ACC112 (cell line): ENCODE measurements at regions not wholly inside any gene's neighbourhood (a gene's known extent, or its start where the extent isn't known, plus 50 kb on each side); places are given as distances from the start of the nearest gene placed in this dataset.
A peak's percentile ranks its signal among the peaks of the same experiment; 100 is the strongest.

ENCODE experiments used
- H2AFZ ChIP-seq: fragments of 200-600 bp; sonication (generic); one replicate; pipeline ENCODE4 v1.6.0; 2017; ENCODE audit warnings: antibody characterized with exemption, low read length; ENCODE audit not compliant: unreplicated experiment
- H3K27ac ChIP-seq: fragments of 200-600 bp; sonication (generic); 2 replicates; pipeline ENCODE4 v1.5.1; 2014; ENCODE audit warnings: low read depth, mild to moderate bottlenecking, antibody characterized with exemption, low read length, moderate library complexity
- H3K27me3 ChIP-seq: fragments of 200-600 bp; sonication (generic); 2 replicates; pipeline ENCODE4 v1.6.1; 2014; ENCODE audit warnings: mild to moderate bottlenecking, antibody characterized with exemption, low read length, moderate library complexity, mixed read lengths; ENCODE audit not compliant: insufficient read depth
- H3K36me3 ChIP-seq: fragments of 200-600 bp; sonication (generic); 2 replicates; pipeline ENCODE4 v1.6.1; 2016; ENCODE audit warnings: mild to moderate bottlenecking, antibody characterized with exemption, low read length, moderate library complexity, mixed read lengths; ENCODE audit not compliant: insufficient read depth
- H3K4me1 ChIP-seq: fragments of 200-600 bp; sonication (generic); one replicate; pipeline ENCODE4 v1.6.1; 2016; ENCODE audit warnings: low read length, mixed read lengths; ENCODE audit not compliant: insufficient read depth, unreplicated experiment, control insufficient read depth
- H3K4me3 ChIP-seq: fragments of 200-600 bp; sonication (generic); 2 replicates; pipeline ENCODE4 v1.5.1; 2014; ENCODE audit warnings: mild to moderate bottlenecking, low read depth, low read length
- H3K79me2 ChIP-seq: fragments of 200-600 bp; sonication (generic); one replicate; pipeline ENCODE4 v1.6.0; 2016; ENCODE audit warnings: low read length; ENCODE audit not compliant: control insufficient read depth, unreplicated experiment, insufficient read depth

DNA sequence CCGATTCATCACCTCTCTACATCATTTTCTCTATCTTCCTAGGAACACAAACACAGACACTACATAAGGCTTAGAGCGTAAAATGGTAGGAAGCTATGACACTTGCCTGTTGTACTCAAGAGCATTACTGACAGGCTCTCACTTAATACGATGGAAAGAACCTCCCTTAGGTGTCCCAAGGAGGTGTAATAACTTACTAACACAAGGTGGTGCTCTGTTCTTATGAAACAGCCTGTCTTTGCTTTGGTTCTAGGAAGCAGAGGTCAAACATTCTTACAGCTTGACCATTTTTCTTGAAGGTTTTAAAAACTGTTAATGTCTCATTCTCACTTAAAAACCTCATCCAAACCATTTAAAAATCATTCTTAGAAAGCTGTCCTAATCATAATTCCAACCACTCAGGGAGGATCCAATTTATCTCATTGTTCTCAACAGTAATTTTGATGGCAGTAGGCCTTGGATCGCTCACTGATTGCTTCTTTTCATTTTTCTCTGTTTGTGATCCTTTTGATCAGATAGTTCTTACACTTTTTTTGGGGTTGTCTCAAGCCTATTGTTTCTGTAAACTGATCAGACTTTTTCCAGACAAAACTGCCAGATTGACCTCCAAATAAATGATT lies 317.8 kb upstream of the AGTR1 start:
- Histone ChIP-seq H3K4me1 (no peaks in the 10 kb centered on the region), H3K36me3 (no peaks in the 10 kb centered on the region), H3K27ac (no peak overlapping the region), H2AFZ (peak overlapping the region; percentile 47), H3K79me2 (no peaks in the 10 kb centered on the region), H3K4me3 (no peak overlapping the region), H3K27me3 (no peaks in the 10 kb centered on the region)

DNA sequence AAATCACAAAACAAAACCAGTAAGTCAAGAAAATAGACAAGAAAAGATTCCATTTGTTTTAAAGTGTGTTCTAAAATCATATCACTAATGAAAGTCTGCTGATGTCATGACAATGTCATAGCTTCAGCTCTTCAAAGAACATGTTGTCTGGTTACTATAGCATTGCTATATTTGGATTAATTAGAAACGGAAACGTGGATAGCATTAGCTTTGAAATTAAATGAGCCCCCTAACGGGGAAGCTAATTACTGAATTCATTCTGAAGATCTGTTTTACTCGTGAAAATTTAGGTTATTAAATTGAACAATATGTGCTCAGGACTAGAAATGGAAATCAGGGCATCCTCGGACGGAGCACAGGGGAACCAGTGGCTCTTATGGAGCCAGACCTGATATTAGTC lies 316.7 kb upstream of the AGTR1 start:
- no peaks in the 10 kb centered on the region for H3K4me1 ChIP-seq
- peak overlapping the region; percentile 39 for H2AFZ ChIP-seq
- no peak overlapping the region for H3K4me3 ChIP-seq
- H3K27ac ChIP-seq = no peak overlapping the region
- no peaks in the 10 kb centered on the region for H3K36me3 ChIP-seq
- no peaks in the 10 kb centered on the region for H3K27me3 ChIP-seq
- no peaks in the 10 kb centered on the region for H3K79me2 ChIP-seq

DNA sequence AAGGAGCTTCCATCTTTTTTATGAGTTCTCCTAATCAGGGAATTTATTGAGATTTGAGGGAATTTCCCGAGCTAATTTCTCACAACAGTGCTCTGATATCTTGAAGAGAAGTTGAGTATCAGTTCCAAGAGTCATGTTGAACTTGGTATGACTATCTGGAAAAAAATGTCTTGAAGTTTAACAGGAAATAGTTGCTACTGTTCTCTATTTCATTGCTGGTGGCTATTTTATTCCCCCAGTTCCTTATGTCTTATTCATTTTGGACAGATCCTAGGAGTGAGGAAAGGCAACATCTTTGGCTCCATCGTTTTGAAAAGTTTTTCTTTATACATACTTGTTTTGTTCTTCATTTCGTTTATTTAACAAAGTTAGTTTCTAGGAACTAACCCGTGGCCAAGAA lies 307.8 kb upstream of the AGTR1 start:
- Histone ChIP-seq H2AFZ (no peak overlapping the region), H3K4me1 (peaks cover 15% of the 10 kb centered on the region), H3K36me3 (no peaks in the 10 kb centered on the region), H3K27me3 (no peaks in the 10 kb centered on the region), H3K4me3 (no peak overlapping the region), H3K79me2 (no peaks in the 10 kb centered on the region), H3K27ac (no peak overlapping the region; the same call in 1 of the 2 replicates)

DNA sequence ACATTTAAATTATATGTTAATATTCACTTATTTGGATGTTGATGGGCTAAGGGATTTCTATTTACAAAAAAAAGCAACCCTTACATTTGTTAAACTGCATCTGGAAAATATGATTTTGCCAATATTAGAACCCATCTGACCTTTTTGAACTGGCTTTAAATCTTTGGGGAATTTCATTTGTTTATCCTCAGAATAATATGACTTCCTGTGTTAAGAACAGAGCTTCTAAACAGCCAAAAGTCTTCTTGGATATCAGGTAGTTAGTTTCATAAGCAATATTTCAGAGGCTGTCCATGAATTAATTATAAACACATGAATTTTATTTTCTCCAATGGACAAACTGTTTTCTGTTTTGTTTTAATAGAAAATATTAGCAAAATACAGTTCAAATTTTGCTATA lies 301.9 kb upstream of the AGTR1 start:
- H3K27ac ChIP-seq = no peak overlapping the region
- no peak overlapping the region for H2AFZ ChIP-seq
- H3K4me3 ChIP-seq = no peak overlapping the region
- H3K36me3 ChIP-seq = no peaks in the 10 kb centered on the region
- H3K27me3 ChIP-seq = no peaks in the 10 kb centered on the region
- H3K79me2 ChIP-seq = no peaks in the 10 kb centered on the region
- H3K4me1 ChIP-seq = peaks cover 7% of the 10 kb centered on the region

DNA sequence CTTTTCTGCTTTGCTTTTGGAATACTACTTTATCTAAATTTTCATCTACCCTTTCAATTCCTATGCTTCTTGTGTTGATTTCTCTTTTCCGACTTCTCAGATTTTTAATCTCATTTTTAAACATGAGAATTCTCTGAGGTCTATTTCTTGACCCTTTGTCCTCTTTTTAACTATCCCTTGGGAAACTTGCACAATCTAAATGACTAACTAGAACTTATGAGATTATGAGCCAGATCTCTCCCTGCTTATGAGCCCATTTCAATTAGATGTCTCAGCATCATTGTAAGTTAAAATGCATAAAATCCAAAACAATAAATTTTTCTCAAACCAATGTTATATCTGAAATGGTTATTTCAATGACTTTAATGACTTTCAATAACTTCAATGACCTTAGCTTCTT lies 296.9 kb upstream of the AGTR1 start:
- Histone ChIP-seq H3K27me3 (no peaks in the 10 kb centered on the region), H3K79me2 (no peaks in the 10 kb centered on the region), H2AFZ (peak overlapping the region; percentile 79), H3K27ac (no peak overlapping the region), H3K4me1 (peaks cover 8% of the 10 kb centered on the region), H3K4me3 (no peak overlapping the region), H3K36me3 (no peaks in the 10 kb centered on the region)

DNA sequence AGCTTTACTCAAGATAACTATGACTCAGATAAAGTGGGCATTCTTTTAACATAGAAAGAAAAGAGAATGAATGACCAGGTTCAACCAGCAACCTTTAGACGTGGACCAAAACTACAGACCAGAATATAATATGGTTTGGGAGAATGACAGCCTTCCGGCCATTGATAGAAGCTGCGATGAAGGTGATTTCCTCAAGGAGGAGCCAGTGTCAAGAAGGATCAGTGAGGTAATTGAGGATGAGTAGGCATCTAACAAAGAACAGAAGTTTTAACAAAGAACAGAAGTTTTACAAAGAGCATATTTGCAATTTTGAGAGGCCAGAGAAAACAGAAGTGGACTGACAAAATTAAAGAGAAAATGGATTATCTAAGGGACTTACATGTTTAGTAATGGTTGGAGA lies 289.0 kb upstream of the AGTR1 start:
- Histone ChIP-seq H3K4me1 (no peaks in the 10 kb centered on the region), H3K4me3 (no peak overlapping the region), H3K36me3 (no peaks in the 10 kb centered on the region), H3K79me2 (no peaks in the 10 kb centered on the region), H3K27me3 (no peaks in the 10 kb centered on the region), H3K27ac (no peak overlapping the region), H2AFZ (no peak overlapping the region)

DNA sequence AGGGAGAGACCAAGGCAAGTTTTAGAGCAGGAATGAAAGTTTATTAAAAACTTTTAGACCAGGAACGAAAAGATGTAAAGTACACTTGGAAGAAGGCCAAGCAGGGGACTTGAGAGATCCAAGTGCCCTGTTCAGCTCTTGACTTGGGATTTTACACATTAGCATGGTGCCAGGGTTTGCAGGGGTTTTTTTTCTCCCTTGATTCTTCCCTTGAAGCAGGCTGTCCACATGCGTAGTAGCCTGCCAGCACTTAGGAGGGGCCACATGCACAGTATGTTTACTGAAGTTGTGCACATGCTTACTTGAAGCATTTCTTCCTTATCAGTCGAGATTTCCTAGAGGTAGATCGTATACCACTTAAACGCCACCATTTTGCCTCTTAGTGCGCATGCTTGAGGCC lies 277.5 kb upstream of the AGTR1 start:
- H3K27ac ChIP-seq = no peak overlapping the region
- no peaks in the 10 kb centered on the region for H3K27me3 ChIP-seq
- no peaks in the 10 kb centered on the region for H3K4me1 ChIP-seq
- no peaks in the 10 kb centered on the region for H3K79me2 ChIP-seq
- H2AFZ ChIP-seq = no peak overlapping the region
- H3K4me3 ChIP-seq = no peak overlapping the region
- no peaks in the 10 kb centered on the region for H3K36me3 ChIP-seq

DNA sequence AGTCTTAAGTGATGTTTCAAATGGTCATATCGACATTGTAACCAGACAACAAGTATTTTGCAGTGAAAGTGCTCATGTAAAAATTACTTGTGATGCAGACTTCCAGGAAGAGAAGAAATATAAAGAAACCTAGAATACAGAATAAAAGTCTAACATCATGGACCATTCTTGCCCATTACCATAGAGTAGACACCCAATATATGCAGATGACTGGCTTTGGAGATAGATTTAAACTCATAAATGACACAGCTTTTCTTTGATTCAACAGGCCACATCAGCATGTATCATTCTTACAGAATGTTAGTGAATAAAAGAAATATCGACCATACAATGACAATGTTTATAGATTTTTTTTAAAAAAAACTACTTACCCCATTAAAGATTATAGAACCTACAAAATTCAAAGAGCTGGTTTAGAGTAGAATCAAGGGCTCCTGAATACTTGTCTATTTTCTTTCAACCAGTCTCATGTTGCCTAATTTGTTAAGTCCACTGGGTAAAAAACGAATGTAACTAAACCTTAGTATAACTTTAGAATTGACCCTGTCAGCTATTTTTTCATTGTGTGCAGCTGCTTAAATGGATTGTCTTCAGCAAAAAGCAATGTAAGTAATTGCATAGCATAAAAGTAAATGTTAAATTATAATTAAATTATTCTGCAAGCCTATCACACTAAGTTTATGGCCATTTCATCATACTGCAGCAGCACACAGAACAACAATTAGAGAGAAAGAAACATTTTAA lies 268.7 kb upstream of the AGTR1 start:
- no peaks in the 10 kb centered on the region for H3K36me3 ChIP-seq
- no peaks in the 10 kb centered on the region for H3K79me2 ChIP-seq
- H3K27me3 ChIP-seq = no peaks in the 10 kb centered on the region
- no peak overlapping the region for H3K4me3 ChIP-seq
- no peak overlapping the region for H3K27ac ChIP-seq
- H2AFZ ChIP-seq = no peak overlapping the region
- no peaks in the 10 kb centered on the region for H3K4me1 ChIP-seq

DNA sequence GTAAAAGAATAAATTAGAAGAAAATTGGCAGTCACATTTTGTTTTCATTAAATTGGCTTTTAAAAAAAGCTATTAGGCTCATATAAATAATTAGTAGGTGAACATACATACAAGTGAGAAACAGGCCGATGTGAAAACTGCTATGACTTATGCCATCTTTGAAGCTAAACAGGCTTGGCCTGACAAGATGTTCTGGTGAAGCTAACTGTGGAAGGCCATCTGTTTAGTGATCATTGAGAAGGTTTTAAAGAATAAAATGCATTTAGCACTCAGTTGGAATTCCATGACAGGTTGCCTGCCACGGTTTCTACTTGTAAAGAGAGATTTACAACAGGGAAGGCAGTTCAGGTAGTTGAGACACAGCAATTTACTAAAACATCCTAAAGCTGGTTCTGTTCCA lies 264.0 kb upstream of the AGTR1 start:
- Histone ChIP-seq H3K27me3 (no peaks in the 10 kb centered on the region), H3K79me2 (no peaks in the 10 kb centered on the region), H3K4me3 (no peak overlapping the region), H3K4me1 (no peaks in the 10 kb centered on the region), H2AFZ (no peak overlapping the region), H3K27ac (no peak overlapping the region), H3K36me3 (no peaks in the 10 kb centered on the region)

DNA sequence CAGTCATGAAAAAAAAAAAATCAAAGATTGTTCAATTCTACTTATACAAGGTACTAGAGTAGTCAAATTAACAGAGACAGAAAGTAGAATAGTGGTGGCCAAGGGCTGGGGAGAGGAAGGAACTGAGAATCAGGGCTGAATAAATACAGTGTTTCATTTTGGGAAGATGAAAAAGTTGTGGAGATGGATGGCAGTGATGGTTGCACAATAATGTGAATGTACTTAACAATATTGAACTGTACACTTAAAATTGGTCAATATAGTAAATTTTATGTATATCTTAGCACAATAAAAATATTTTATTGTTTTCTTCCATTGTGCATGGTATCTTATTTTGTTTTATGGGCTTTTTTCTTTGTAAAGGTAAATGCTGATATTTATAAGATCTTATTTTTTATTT lies 262.2 kb upstream of the AGTR1 start:
- H2AFZ ChIP-seq = no peak overlapping the region

DNA sequence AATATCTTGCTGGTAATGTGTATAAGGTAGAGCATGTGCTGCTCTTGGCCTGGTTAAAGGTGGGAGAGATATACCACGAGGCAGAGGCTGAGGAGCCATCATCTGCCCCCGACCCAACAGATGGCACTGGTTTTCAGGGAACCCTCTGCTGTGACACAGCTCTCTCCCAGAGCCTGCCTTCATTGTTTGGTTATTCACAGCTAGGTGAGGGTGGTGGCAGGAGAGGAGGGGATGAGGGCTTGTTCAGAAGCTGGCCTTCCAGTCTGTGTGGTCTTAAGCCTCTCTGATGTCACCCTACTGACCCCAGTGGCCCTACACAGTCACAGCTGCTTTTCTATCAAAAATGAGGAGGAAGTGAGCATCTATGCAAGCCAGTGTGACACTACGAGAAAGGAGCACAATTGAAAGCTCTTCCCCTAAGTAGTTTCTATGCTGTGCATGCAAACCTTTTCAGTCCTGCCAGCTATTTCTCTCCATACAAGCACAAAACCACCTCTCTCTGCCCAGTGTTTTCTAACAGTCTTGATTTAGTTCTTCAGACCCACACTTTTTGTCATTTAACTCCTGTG lies 258.4 kb upstream of the AGTR1 start:
- Histone ChIP-seq H3K4me1 (no peaks in the 10 kb centered on the region), H3K79me2 (no peaks in the 10 kb centered on the region), H2AFZ (no peak overlapping the region), H3K36me3 (no peaks in the 10 kb centered on the region), H3K27ac (no peak overlapping the region), H3K27me3 (no peaks in the 10 kb centered on the region), H3K4me3 (no peak overlapping the region)

More for the DNA sequence above, 262.2 kb upstream of the AGTR1 start:
- H3K4me3 ChIP-seq = no peak overlapping the region
- H3K79me2 ChIP-seq = no peaks in the 10 kb centered on the region
- no peaks in the 10 kb centered on the region for H3K4me1 ChIP-seq
- H3K36me3 ChIP-seq = no peaks in the 10 kb centered on the region
- no peaks in the 10 kb centered on the region for H3K27me3 ChIP-seq
- H3K27ac ChIP-seq = no peak overlapping the region
